ENCODE measurements at regions not wholly inside any gene's neighbourhood (a gene's known extent, or its start where the extent isn't known, plus 50 kb on each side); places are given as distances from the start of the nearest gene placed in this dataset.

DNA sequence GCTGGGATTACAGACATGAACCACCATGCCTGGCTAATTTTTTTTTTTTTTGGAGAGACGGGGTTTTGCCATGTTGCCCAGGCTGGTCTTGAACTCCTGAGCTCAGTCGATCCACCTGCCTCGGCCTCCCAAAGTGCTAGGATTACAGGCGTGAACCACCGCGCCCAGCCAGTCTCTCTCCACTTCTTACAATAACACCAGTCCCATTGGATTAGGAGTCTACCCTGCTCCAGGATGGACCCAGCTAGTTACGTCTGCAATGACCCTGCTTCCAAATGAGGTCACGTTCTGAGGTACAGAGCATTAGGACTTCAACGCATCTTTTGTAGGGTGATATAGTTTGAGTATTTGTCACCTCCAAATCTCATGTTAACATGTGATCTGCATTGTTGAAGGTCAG, 146.9 kb upstream of the MYLIP start:
- TF ChIP-seq NFRKB (IDR thresholded peaks at IDR 0.05) (no peak), FOXK2 (IDR thresholded peaks at IDR 0.05) (no peak), HDGF (IDR thresholded peaks at IDR 0.05; ENCODE audit: borderline replicate concordance) (no peak), LEF1 (IDR thresholded peaks at IDR 0.05; ENCODE audit: borderline replicate concordance) (no peak), FOXM1 (IDR thresholded peaks at IDR 0.05; ENCODE audit: borderline replicate concordance) (no peak), TARDBP (IDR thresholded peaks at IDR 0.05) (no peak), BHLHE40 (IDR thresholded peaks at IDR 0.05; ENCODE audit: borderline replicate concordance) (no peak), SP1 (IDR thresholded peaks at IDR 0.05) (no peak), ELF4 (IDR thresholded peaks at IDR 0.05) (no peak), L3MBTL2 (conservative IDR thresholded peaks at IDR 0.05) (no peak), CTBP1 (IDR thresholded peaks at IDR 0.05; ENCODE audit: borderline replicate concordance) (no peak)
- TF ChIP-seq, protein P1, sequence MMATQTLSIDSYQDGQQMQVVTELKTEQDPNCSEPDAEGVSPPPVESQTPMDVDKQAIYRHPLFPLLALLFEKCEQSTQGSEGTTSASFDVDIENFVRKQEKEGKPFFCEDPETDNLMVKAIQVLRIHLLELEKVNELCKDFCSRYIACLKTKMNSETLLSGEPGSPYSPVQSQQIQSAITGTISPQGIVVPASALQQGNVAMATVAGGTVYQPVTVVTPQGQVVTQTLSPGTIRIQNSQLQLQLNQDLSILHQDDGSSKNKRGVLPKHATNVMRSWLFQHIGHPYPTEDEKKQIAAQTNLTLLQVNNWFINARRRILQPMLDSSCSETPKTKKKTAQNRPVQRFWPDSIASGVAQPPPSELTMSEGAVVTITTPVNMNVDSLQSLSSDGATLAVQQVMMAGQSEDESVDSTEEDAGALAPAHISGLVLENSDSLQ (IDR thresholded peaks at IDR 0.05) = no peak

Measured in HEK293T (cell line).